PC-3 (cell line): ENCODE measurements at regions not wholly inside any gene's neighbourhood (a gene's known extent, or its start where the extent isn't known, plus 50 kb on each side); places are given as distances from the start of the nearest gene placed in this dataset.

ENCODE experiments used
- ATAC-seq: fragments of 200-7000 bp; cut with Tn5 transposase; 2 replicates; pipeline ENCODE4 v1.9.1; 2020; ENCODE audit warnings: mild to moderate bottlenecking, moderate library complexity
- BruUV-seq: library from RNA; stranded (reverse); fragments of 400-500 nt; replicated peaks from 2 replicates; lab custom pipeline; 2021; lab: Mats Ljungman, UMichigan
- CTCF ChIA-PET: fragments of 300-600 bp; sonication (Branson Sonifier 250); formaldehyde crosslinking; loops from one replicate; lab custom pipeline; 2022; ENCODE audit warnings: antibody characterized with exemption; lab: Charles Lee
- POLR2A ChIA-PET: fragments of 300-600 bp; sonication (Branson Sonifier 250); formaldehyde crosslinking; loops from one replicate; lab custom pipeline; 2022; ENCODE audit warnings: antibody characterized with exemption; ENCODE audit not compliant: unreplicated experiment; lab: Charles Lee
- DNase-seq: peaks from one replicate; pipeline ENCODE4 v3.0.0-alpha.2; 2015
- H2AFZ ChIP-seq: fragments of 300-600 bp; sonication (generic); 2 replicates; pipeline ENCODE4 v1.6.0; 2016; ENCODE audit warnings: antibody characterized with exemption, low read length
- H3F3A ChIP-seq: fragments of 300-600 bp; sonication (generic); one replicate; pipeline ENCODE4 v1.6.0; 2017; ENCODE audit warnings: antibody characterized with exemption, low read length, control low read depth, mild to moderate bottlenecking; ENCODE audit not compliant: unreplicated experiment
- H3K27ac ChIP-seq: fragments of 300-600 bp; sonication (generic); 2 replicates; pipeline ENCODE4 v1.5.1; 2016; ENCODE audit warnings: mild to moderate bottlenecking, low read length
- H3K27me3 ChIP-seq: fragments of 300-600 bp; sonication (generic); 2 replicates; pipeline ENCODE4 v1.6.1; 2016; ENCODE audit warnings: low read length, mixed read lengths
- H3K36me3 ChIP-seq: fragments of 300-600 bp; sonication (generic); 2 replicates; pipeline ENCODE4 v1.6.1; 2016; ENCODE audit warnings: low read depth, mixed run types, low read length, mixed read lengths
- H3K4me1 ChIP-seq: fragments of 300-600 bp; sonication (generic); 2 replicates; pipeline ENCODE4 v1.5.1; 2016; ENCODE audit warnings: low read length; ENCODE audit not compliant: insufficient read depth
- H3K4me2 ChIP-seq: fragments of 300-600 bp; sonication (generic); 2 replicates; pipeline ENCODE4 v1.6.0; 2016; ENCODE audit warnings: low read length
- H3K4me3 ChIP-seq: fragments of 300-600 bp; sonication (generic); 2 replicates; pipeline ENCODE4 v1.5.1; 2016; ENCODE audit warnings: mild to moderate bottlenecking, low read length, mixed read lengths
- H3K79me2 ChIP-seq: fragments of 300-600 bp; sonication (generic); 2 replicates; pipeline ENCODE4 v1.6.1; 2017; ENCODE audit warnings: low read length, mixed read lengths
- H3K9ac ChIP-seq: fragments of 300-600 bp; sonication (generic); 2 replicates; pipeline ENCODE4 v1.6.0; 2016; ENCODE audit warnings: mild to moderate bottlenecking, low read length
- H3K9me2 ChIP-seq: fragments of 300-600 bp; sonication (generic); replicated peaks from 2 replicates; pipeline ENCODE4 v1.6.1; 2016; ENCODE audit warnings: mixed run types, low read length, mixed read lengths
- H3K9me3 ChIP-seq: fragments of 300-600 bp; sonication (generic); 2 replicates; pipeline ENCODE4 v1.6.1; 2016; ENCODE audit warnings: low read length, mixed read lengths
- H4K20me1 ChIP-seq: fragments of 300-600 bp; sonication (generic); 2 replicates; pipeline ENCODE4 v1.6.1; 2016; ENCODE audit warnings: low read length, mixed read lengths
- CTCF ChIP-seq: fragments of 300-600 bp; sonication (generic); conservative IDR thresholded peaks from 2 replicates; pipeline ENCODE4 v1.5.1; 2017; ENCODE audit warnings: antibody characterized with exemption, low read depth, mild to moderate bottlenecking, low read length
- EZH2 ChIP-seq: fragments of 300-600 bp; sonication (generic); IDR thresholded peaks from one replicate; pipeline ENCODE4 v1.6.1; 2017; ENCODE audit warnings: antibody characterized with exemption, mild to moderate bottlenecking, low read length; ENCODE audit not compliant: unreplicated experiment
- EZH2phosphoT487 ChIP-seq: fragments of 300-600 bp; sonication (generic); IDR thresholded peaks from 2 replicates; pipeline ENCODE4 v1.6.1; 2018; ENCODE audit warnings: mild to moderate bottlenecking, antibody characterized with exemption, low read length, borderline replicate concordance
- intact Hi-C: fragments of 100-400 bp; cut with micrococcal nuclease; formaldehyde crosslinking; loops from 2 replicates; pipeline ENCODE4 v1.9.0; 2023

DNA sequence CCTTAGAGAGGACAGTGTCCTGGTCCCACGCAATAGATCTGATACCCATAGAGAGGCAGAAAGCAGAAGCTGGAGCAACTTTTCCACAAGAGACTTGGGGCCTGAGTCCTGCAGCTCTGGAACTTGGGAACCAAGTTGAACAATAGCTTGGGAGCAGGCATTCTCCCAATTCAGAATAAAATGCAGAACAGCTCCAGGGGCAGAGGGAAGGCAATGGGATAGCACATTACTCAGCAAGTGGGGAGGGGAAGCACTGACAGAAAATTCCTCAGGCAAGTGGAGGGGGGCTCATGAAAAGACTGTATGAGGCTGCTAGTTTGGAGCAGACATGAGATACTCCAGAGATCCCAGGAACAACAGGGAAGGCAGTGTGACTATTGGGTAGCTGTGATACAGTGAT lies 513.6 kb downstream of the HINT1 start:
- no peak overlapping the region for H2AFZ ChIP-seq
- BruUV-seq, result no TSS peak
- no peaks in the 10 kb centered on the region for H3F3A ChIP-seq
- H3K27me3 ChIP-seq, result no peaks in the 10 kb centered on the region
- ChIA-PET POLR2A (no interaction called here), CTCF (no interaction called here)
- TF ChIP-seq EZH2phosphoT487 (no peak), CTCF (no peak), EZH2 (no peak)
- H3K4me2 ChIP-seq, result peak overlapping the region; percentile 27; the same call in 1 of the 2 replicates
- intact Hi-C loops, result loop anchor here (5.0 to 10.0 kb wide), 4 partner anchors 61 to 544 kb away; no protein-coding TSS in a partner anchor
- ATAC-seq, result no peak
- H3K4me1 ChIP-seq, result peaks cover 20% of the 10 kb centered on the region
- peak overlapping the region; percentile 79 for H3K27ac ChIP-seq
- H3K9me2 ChIP-seq, result no peaks in the 10 kb centered on the region
- peak overlapping the region; percentile 48 for H3K9ac ChIP-seq
- H3K36me3 ChIP-seq, result no peaks in the 10 kb centered on the region
- no peaks in the 10 kb centered on the region for H4K20me1 ChIP-seq
- no peaks in the 10 kb centered on the region for H3K79me2 ChIP-seq
- no peak overlapping the region for H3K4me3 ChIP-seq
- DNase-seq, result no peak
- H3K9me3 ChIP-seq, result no peaks in the 10 kb centered on the region

DNA sequence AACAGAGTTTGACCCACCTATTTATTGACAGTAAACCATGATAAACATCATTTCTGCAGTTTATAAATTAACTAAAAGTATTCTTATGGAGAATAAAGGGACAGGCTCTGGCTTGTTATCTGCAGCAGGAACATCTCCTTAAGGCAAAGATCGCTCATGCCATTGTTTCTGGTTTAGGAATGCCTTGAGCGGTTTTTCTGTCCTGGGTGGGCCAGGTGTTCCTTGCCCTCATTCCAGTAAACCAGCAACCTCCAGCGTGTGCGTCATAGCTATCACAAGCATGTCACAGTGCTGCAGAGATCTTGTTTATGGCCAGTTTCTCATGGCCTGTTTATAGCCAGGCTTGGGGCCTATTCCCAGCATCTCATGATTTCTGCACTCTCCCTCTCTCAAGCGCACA lies 521.7 kb downstream of the HINT1 start:
- TF ChIP-seq CTCF (no peak), EZH2 (no peak)
- Histone ChIP-seq H3F3A (no peaks in the 10 kb centered on the region), H3K4me1 (no peaks in the 10 kb centered on the region), H3K79me2 (no peaks in the 10 kb centered on the region), H4K20me1 (no peaks in the 10 kb centered on the region), H3K4me3 (no peak overlapping the region), H3K4me2 (no peak overlapping the region), H3K27ac (no peak overlapping the region), H3K9me2 (no peaks in the 10 kb centered on the region), H3K36me3 (no peaks in the 10 kb centered on the region), H3K27me3 (no peaks in the 10 kb centered on the region), H2AFZ (no peak overlapping the region), H3K9me3 (no peaks in the 10 kb centered on the region), H3K9ac (no peak overlapping the region)
- no TSS peak for BruUV-seq
- intact Hi-C loops, result no loop called here
- no peak for DNase-seq
- ATAC-seq, result no peak
- CTCF ChIA-PET, result no interaction called here
- POLR2A ChIA-PET, result no interaction called here

GRCh38 chr5:130642461-130642860 lies 522.6 kb downstream of the HINT1 start:
- H3K27ac ChIP-seq, result no peak overlapping the region
- H3K4me2 ChIP-seq, result no peak overlapping the region
- intact Hi-C loops, result no loop called here
- no peaks in the 10 kb centered on the region for H3K4me1 ChIP-seq
- H2AFZ ChIP-seq, result no peak overlapping the region
- no TSS peak for BruUV-seq
- TF ChIP-seq EZH2, result no peak
- no peak for TF ChIP-seq CTCF
- no peaks in the 10 kb centered on the region for H3K27me3 ChIP-seq
- H3K9me2 ChIP-seq, result no peaks in the 10 kb centered on the region
- H4K20me1 ChIP-seq, result no peaks in the 10 kb centered on the region
- H3F3A ChIP-seq, result no peaks in the 10 kb centered on the region
- no peaks in the 10 kb centered on the region for H3K79me2 ChIP-seq
- ATAC-seq (no peak), DNase-seq (no peak)
- no peak overlapping the region for H3K4me3 ChIP-seq
- H3K36me3 ChIP-seq, result no peaks in the 10 kb centered on the region
- no peak overlapping the region for H3K9ac ChIP-seq
- POLR2A ChIA-PET, result no interaction called here
- CTCF ChIA-PET, result no interaction called here
- H3K9me3 ChIP-seq, result no peaks in the 10 kb centered on the region
